ENCODE measurements at regions not wholly inside any gene's neighbourhood (a gene's known extent, or its start where the extent isn't known, plus 50 kb on each side); places are given as distances from the start of the nearest gene placed in this dataset.

DNA sequence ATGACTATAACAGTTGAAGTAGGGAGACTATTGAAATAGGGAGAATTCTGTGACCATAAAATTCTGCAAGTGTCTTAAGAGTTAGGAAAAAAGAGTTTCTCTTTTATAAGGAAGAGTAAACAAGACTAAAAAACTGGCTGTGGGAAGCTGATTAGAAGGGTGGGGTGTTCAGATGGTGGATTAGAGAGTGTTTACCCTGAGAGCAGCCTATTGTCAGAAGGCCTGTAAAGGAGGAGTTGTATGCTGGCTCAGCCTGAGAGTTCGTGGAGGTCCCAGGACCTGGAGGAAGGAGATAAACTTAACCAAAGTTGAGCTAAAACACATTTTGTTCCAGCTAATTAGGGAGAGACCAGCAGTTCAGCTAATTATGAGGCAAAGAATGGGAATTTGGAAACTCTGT is 629.7 kb downstream of the PCDH7 start:
- no peak overlapping the region for H3K27ac Mint-ChIP-seq (ENCODE audit: unreplicated experiment)
- H3K36me3 ChIP-seq (ENCODE audit: control insufficient read depth, insufficient read depth, low read length) = no peaks in the 10 kb centered on the region
- ChIA-PET CTCF (no interaction called here), POLR2A (no interaction called here)
- H3K27me3 Mint-ChIP-seq (ENCODE audit: insufficient read depth, unreplicated experiment) = no peaks in the 10 kb centered on the region
- H3K9me3 ChIP-seq = no peaks in the 10 kb centered on the region
- H3K4me3 Mint-ChIP-seq (ENCODE audit: unreplicated experiment) = peak overlapping the region; percentile 34
- no peaks in the 10 kb centered on the region for H3K4me1 ChIP-seq
- TF ChIP-seq CTCF (IDR thresholded peaks at IDR 0.05; ENCODE audit: insufficient read depth in 1 of 2, low read depth in 1 of 2, low read length in 1 of 2, severe bottlenecking in 1 of 2, unreplicated experiment in 1 of 2) = no peak
- intact Hi-C loops (cut with micrococcal nuclease; ENCODE audit: unreplicated experiment) = no loop called here
- H3K9me3 Mint-ChIP-seq (ENCODE audit: unreplicated experiment) = no peaks in the 10 kb centered on the region
- H3K4me3 ChIP-seq (ENCODE audit: low read depth, low read length) = no peak overlapping the region
- H3K36me3 Mint-ChIP-seq (ENCODE audit: insufficient read depth, unreplicated experiment) = no peaks in the 10 kb centered on the region
- no peaks in the 10 kb centered on the region for H3K27me3 ChIP-seq (replicated peaks; ENCODE audit: control insufficient read depth, insufficient read depth, low read length)
- H3K4me1 Mint-ChIP-seq (ENCODE audit: low read depth, unreplicated experiment) = peaks cover 8% of the 10 kb centered on the region
- no TSS peak for BruUV-seq (replicated peaks)
- DNase-seq = no peak

DNA sequence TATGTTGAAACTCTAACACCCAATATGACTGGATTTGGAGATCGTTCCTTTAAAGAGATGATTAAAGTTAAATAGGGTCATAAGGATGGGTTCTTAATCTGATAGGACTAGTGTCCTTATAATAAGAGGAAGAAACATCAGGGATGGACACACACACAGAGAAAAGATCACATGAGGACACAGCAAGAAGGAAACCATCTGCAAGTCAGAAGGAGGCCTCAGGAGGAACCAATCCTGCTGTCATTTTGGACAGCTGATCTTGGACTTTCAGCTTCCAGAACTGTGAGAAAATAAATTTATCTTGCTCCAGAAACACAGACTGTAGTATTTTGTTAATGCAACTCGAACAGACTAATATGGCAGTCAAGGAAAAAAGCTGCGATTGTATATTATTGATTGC is 631.5 kb downstream of the PCDH7 start:
- Mint-ChIP-seq H3K9me3 (ENCODE audit: unreplicated experiment) (no peaks in the 10 kb centered on the region), H3K27ac (ENCODE audit: unreplicated experiment) (no peak overlapping the region), H3K27me3 (ENCODE audit: insufficient read depth, unreplicated experiment) (no peaks in the 10 kb centered on the region), H3K4me3 (ENCODE audit: unreplicated experiment) (no peak overlapping the region), H3K36me3 (ENCODE audit: insufficient read depth, unreplicated experiment) (no peaks in the 10 kb centered on the region), H3K4me1 (ENCODE audit: low read depth, unreplicated experiment) (peaks cover 8% of the 10 kb centered on the region)
- CTCF ChIA-PET = no interaction called here
- intact Hi-C loops (cut with micrococcal nuclease; ENCODE audit: unreplicated experiment) = no loop called here
- Histone ChIP-seq H3K36me3 (ENCODE audit: control insufficient read depth, insufficient read depth, low read length) (no peaks in the 10 kb centered on the region), H3K27me3 (replicated peaks; ENCODE audit: control insufficient read depth, insufficient read depth, low read length) (no peaks in the 10 kb centered on the region), H3K9me3 (no peaks in the 10 kb centered on the region), H3K4me3 (ENCODE audit: low read depth, low read length) (no peak overlapping the region), H3K4me1 (no peaks in the 10 kb centered on the region)
- no peak for DNase-seq
- POLR2A ChIA-PET = no interaction called here
- no TSS peak for BruUV-seq (replicated peaks)
- no peak for TF ChIP-seq CTCF (IDR thresholded peaks at IDR 0.05; ENCODE audit: insufficient read depth in 1 of 2, low read depth in 1 of 2, low read length in 1 of 2, severe bottlenecking in 1 of 2, unreplicated experiment in 1 of 2)

- Histone ChIP-seq H3K9me3 (no peaks in the 10 kb centered on the region), H3K4me1 (no peaks in the 10 kb centered on the region), H3K27me3 (replicated peaks; ENCODE audit: control insufficient read depth, insufficient read depth, low read length) (no peaks in the 10 kb centered on the region), H3K36me3 (ENCODE audit: control insufficient read depth, insufficient read depth, low read length) (no peaks in the 10 kb centered on the region), H3K4me3 (ENCODE audit: low read depth, low read length) (no peak overlapping the region)
- no peak for TF ChIP-seq CTCF (IDR thresholded peaks at IDR 0.05; ENCODE audit: insufficient read depth in 1 of 2, low read depth in 1 of 2, low read length in 1 of 2, severe bottlenecking in 1 of 2, unreplicated experiment in 1 of 2)
- H3K9me3 Mint-ChIP-seq (ENCODE audit: unreplicated experiment) = no peaks in the 10 kb centered on the region
- no peaks in the 10 kb centered on the region for H3K4me1 Mint-ChIP-seq (ENCODE audit: low read depth, unreplicated experiment)
- DNase-seq = no peak
- H3K36me3 Mint-ChIP-seq (ENCODE audit: insufficient read depth, unreplicated experiment) = no peaks in the 10 kb centered on the region
- POLR2A ChIA-PET = no interaction called here
- CTCF ChIA-PET = no interaction called here
- H3K27ac Mint-ChIP-seq (ENCODE audit: unreplicated experiment) = no peak overlapping the region
- no TSS peak for BruUV-seq (replicated peaks)
- no peaks in the 10 kb centered on the region for H3K27me3 Mint-ChIP-seq (ENCODE audit: insufficient read depth, unreplicated experiment)
- no peak overlapping the region for H3K4me3 Mint-ChIP-seq (ENCODE audit: unreplicated experiment)
- intact Hi-C loops (cut with micrococcal nuclease; ENCODE audit: unreplicated experiment) = no loop called here
Measured at GRCh38 chr4:31356839-31357238, 636.7 kb downstream of the PCDH7 start.

All from Caco-2 (cell line).